K562 (cell line): ENCODE measurements at regions not wholly inside any gene's neighbourhood (a gene's known extent, or its start where the extent isn't known, plus 50 kb on each side); places are given as distances from the start of the nearest gene placed in this dataset.

Experiments used
- CTCF ChIP-seq, 3 experiments: IDR thresholded peaks in 2 of 3; conservative IDR thresholded peaks in 1 of 3; 2 replicates each; pipeline ENCODE4 v1.5.1; 2011 to 2012; ENCODE audit warnings: low read length in 3 of 3, mild to moderate bottlenecking in 3 of 3, control low read depth in 2 of 3, improper control_type of control experiment in 1 of 3, inconsistent platforms in 1 of 3, low read depth in 1 of 3, mixed read lengths in 1 of 3, moderate library complexity in 1 of 3; ENCODE audit not compliant: insufficient read depth in 2 of 3
- EZH2 ChIP-seq: IDR thresholded peaks from 2 replicates; pipeline ENCODE4 v1.6.1; 2012; ENCODE audit warnings: low read depth, mild to moderate bottlenecking, inconsistent platforms, low read length, borderline replicate concordance
- GABPB1 ChIP-seq: sonication (generic); formaldehyde crosslinking; IDR thresholded peaks from 2 replicates; pipeline ENCODE4 v1.8.0; 2022; ENCODE audit warnings: mild to moderate bottlenecking, missing genetic modification reagents
- JUN ChIP-seq, 2 experiments: sonication (generic) in 1 of 2; formaldehyde crosslinking in 1 of 2; IDR thresholded peaks; 2 replicates each; pipeline versions ENCODE4 v1.6.1 to v1.8.0; 2012 to 2022; ENCODE audit warnings: borderline replicate concordance in 2 of 2, mild to moderate bottlenecking in 2 of 2, improper control_type of control experiment in 1 of 2, low read depth in 1 of 2, low read length in 1 of 2, missing genetic modification reagents in 1 of 2
- MAX ChIP-seq: sonication (generic); formaldehyde crosslinking; IDR thresholded peaks from 2 replicates; pipeline ENCODE4 v1.9.0; 2022; ENCODE audit warnings: mild to moderate bottlenecking, missing genetic modification reagents
- MTA3 ChIP-seq: fragments of 450-650 bp; formaldehyde crosslinking; IDR thresholded peaks from 2 replicates; pipeline ENCODE4 v1.6.1; 2017; ENCODE audit warnings: mild to moderate bottlenecking, borderline replicate concordance
- POLR2A ChIP-seq: fragments of 450-650 bp; conservative IDR thresholded peaks from 2 replicates; pipeline ENCODE4 v1.6.1; 2016
- POLR2AphosphoS5 ChIP-seq: IDR thresholded peaks from 2 replicates; pipeline ENCODE4 v1.6.1; 2011; ENCODE audit warnings: mild to moderate bottlenecking, low read depth, low read length, moderate library complexity; ENCODE audit not compliant: control insufficient read depth, insufficient read depth
- SMAD3 ChIP-seq: fragments of 450-650 bp; formaldehyde crosslinking; conservative IDR thresholded peaks from 2 replicates; pipeline ENCODE4 v1.4.0; 2020; ENCODE audit warnings: mild to moderate bottlenecking
- SMAD4 ChIP-seq: fragments of 250-450 bp; sonication (Bioruptor Pico); conservative IDR thresholded peaks from 2 replicates; pipeline ENCODE4 v1.8.0; 2021; ENCODE audit warnings: inconsistent platforms, mild to moderate bottlenecking, moderate library complexity
- SMC3 ChIP-seq: conservative IDR thresholded peaks from 2 replicates; pipeline ENCODE4 v1.6.1; 2011; ENCODE audit warnings: low read depth, low read length, improper control_type of control experiment; ENCODE audit not compliant: insufficient read depth

GRCh38 chr5:36529142-36529541 is 77.3 kb upstream of the SLC1A3 start:
- TF ChIP-seq GABPB1 (CRISPR knock-in tag) (no peak), POLR2AphosphoS5 (no peak), SMC3 (no peak), SMAD3 (CRISPR knock-in tag) (no peak), JUN (IDR thresholded peaks at IDR 0.05; ENCODE audit: borderline replicate concordance, low read depth, low read length) (no peak), JUN (CRISPR knock-in tag; IDR thresholded peaks at IDR 0.05; ENCODE audit: borderline replicate concordance) (no peak), CTCF (IDR thresholded peaks at IDR 0.05 in 2 of 3, conservative IDR thresholded peaks at IDR 0.05 in 1 of 3; ENCODE audit: insufficient read depth in 2 of 3, low read depth in 1 of 3, low read length in 3 of 3) (no peak), SMAD4 (no peak), POLR2A (no peak), MAX (CRISPR knock-in tag) (no peak), EZH2 (no peak), MTA3 (no peak)
